Cardiac septum (tissue), 1 donor: ENCODE measurements at regions not wholly inside any gene's neighbourhood (a gene's known extent, or its start where the extent isn't known, plus 50 kb on each side); places are given as distances from the start of the nearest gene placed in this dataset.
"Not testable (repeated sequence)": the region's sequence is repeated elsewhere in the genome, so short reads cannot be mapped to it uniquely, and the experiment has no call there.

Experiments
- DNase-seq: peaks from one replicate; pipeline ENCODE4 v3.0.0-alpha.2; 2020; ENCODE audit warnings: low spot score
- intact Hi-C: fragments of 100-400 bp; cut with DNase I; formaldehyde crosslinking; loops from one replicate; pipeline ENCODE4 v1.14.0; 2022
- donor health status: DM: no; HTN: no; CAD: no.

GRCh38 chr10:20620981-20621380 lies 276.1 kb downstream of the NEBL start:
- intact Hi-C loops: no loop called here
- no peak for DNase-seq

- DNase-seq: no peak
- intact Hi-C loops: no loop called here
Measured at GRCh38 chr10:20618011-20618547, 279.0 kb downstream of the NEBL start.

- no peak for DNase-seq
- intact Hi-C loops: no loop called here
Measured at GRCh38 chr10:20616918-20617810, 279.9 kb downstream of the NEBL start.

- intact Hi-C loops: no loop called here
- DNase-seq: no peak
Measured at GRCh38 chr10:20616056-20616671, 280.9 kb downstream of the NEBL start.

- DNase-seq: no peak
- intact Hi-C loops: no loop called here
Measured at GRCh38 chr10:20615395-20615794, 281.7 kb downstream of the NEBL start.

- intact Hi-C loops: no loop called here
- no peak for DNase-seq
Measured at GRCh38 chr10:20614911-20615310, 282.2 kb downstream of the NEBL start.

- no peak for DNase-seq
- intact Hi-C loops: no loop called here
Measured at GRCh38 chr10:20608503-20608902, 288.6 kb downstream of the NEBL start.

GRCh38 chr10:20606985-20607384 lies 290.1 kb downstream of the NEBL start:
- intact Hi-C loops: no loop called here
- no peak for DNase-seq

- DNase-seq: no peak
- intact Hi-C loops: no loop called here
Measured at GRCh38 chr10:20601941-20602461, 295.1 kb downstream of the NEBL start.

GRCh38 chr10:20598590-20598989 lies 298.5 kb downstream of the NEBL start:
- peak; percentile 78 for DNase-seq
- intact Hi-C loops: no loop called here

- intact Hi-C loops: no loop called here
- DNase-seq: no peak
Measured at GRCh38 chr10:20596911-20597310, 300.2 kb downstream of the NEBL start.

GRCh38 chr10:20596065-20596755 lies 300.9 kb downstream of the NEBL start:
- intact Hi-C loops: no loop called here
- DNase-seq: no peak

GRCh38 chr10:20593649-20594048 lies 303.5 kb downstream of the NEBL start:
- DNase-seq: no peak
- intact Hi-C loops: no loop called here

GRCh38 chr10:20582041-20582440 lies 315.1 kb downstream of the NEBL start:
- intact Hi-C loops: no loop called here
- DNase-seq: no peak

- intact Hi-C loops: no loop called here
- DNase-seq: no peak
Measured at GRCh38 chr10:20573924-20574323, 323.2 kb downstream of the NEBL start.

- DNase-seq, intact Hi-C loops: not testable (repeated sequence)
Measured at GRCh38 chr10:20555990-20556389, 341.1 kb downstream of the NEBL start.

GRCh38 chr10:20552382-20552781 lies 344.7 kb downstream of the NEBL start:
- intact Hi-C loops: no loop called here
- no peak for DNase-seq

- DNase-seq: no peak
- intact Hi-C loops: no loop called here
Measured at GRCh38 chr10:20551761-20552160, 345.4 kb downstream of the NEBL start.

- no peak for DNase-seq
- intact Hi-C loops: no loop called here
Measured at GRCh38 chr10:20535897-20536881, 360.9 kb downstream of the NEBL start.
